Spleen (tissue), 7 donors: ENCODE measurements at regions not wholly inside any gene's neighbourhood (a gene's known extent, or its start where the extent isn't known, plus 50 kb on each side); places are given as distances from the start of the nearest gene placed in this dataset.

Experiments used
- POLR2AphosphoS5 ChIP-seq, 3 donors: sonication (generic); formaldehyde crosslinking; IDR thresholded peaks; one replicate each; pipeline ENCODE4 v1.5.1; 2017; ENCODE audit warnings: antibody characterized with exemption in 3 of 3
- TF ChIP-seq, protein P1 (sequence below), 11 experiments: fragments of 200-600 bp in 7 of 11; fragments of 450-650 bp in 4 of 11; sonication (generic) in 4 of 11; IDR thresholded peaks in 8 of 11; conservative IDR thresholded peaks in 3 of 11; 1 replicate in 7 of 11; 2 replicates in 4 of 11; pipeline versions ENCODE4 v1.4.0 to v1.8.0; 2016 to 2021; ENCODE audit warnings: antibody characterized with exemption in 11 of 11, inconsistent platforms in 4 of 11, mild to moderate bottlenecking in 1 of 11
- donor health status: DM: no; HTN: no; CAD: no; lungs with moderate emphysema.
- donor health status: DM: no; HTN: no; CAD: no.
- donor health status: DM: no; HTN: no; CAD: no.

- TF ChIP-seq, protein P1, sequence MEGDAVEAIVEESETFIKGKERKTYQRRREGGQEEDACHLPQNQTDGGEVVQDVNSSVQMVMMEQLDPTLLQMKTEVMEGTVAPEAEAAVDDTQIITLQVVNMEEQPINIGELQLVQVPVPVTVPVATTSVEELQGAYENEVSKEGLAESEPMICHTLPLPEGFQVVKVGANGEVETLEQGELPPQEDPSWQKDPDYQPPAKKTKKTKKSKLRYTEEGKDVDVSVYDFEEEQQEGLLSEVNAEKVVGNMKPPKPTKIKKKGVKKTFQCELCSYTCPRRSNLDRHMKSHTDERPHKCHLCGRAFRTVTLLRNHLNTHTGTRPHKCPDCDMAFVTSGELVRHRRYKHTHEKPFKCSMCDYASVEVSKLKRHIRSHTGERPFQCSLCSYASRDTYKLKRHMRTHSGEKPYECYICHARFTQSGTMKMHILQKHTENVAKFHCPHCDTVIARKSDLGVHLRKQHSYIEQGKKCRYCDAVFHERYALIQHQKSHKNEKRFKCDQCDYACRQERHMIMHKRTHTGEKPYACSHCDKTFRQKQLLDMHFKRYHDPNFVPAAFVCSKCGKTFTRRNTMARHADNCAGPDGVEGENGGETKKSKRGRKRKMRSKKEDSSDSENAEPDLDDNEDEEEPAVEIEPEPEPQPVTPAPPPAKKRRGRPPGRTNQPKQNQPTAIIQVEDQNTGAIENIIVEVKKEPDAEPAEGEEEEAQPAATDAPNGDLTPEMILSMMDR (IDR thresholded peaks at IDR 0.05 in 8 of 11, conservative IDR thresholded peaks at IDR 0.05 in 3 of 11) = no peak
- TF ChIP-seq POLR2AphosphoS5 (IDR thresholded peaks at IDR 0.05) = no peak
These were observed 562.0 kb upstream of the TNP1 start for GRCh38 chr2:217421834-217422233.
